GM23338 (cell line): ENCODE measurements at regions not wholly inside any gene's neighbourhood (a gene's known extent, or its start where the extent isn't known, plus 50 kb on each side); places are given as distances from the start of the nearest gene placed in this dataset.

Experiments used
- CREB1 ChIP-seq: fragments of 250-450 bp; sonication (Bioruptor Pico); IDR thresholded peaks from 2 replicates; pipeline ENCODE4 v1.5.0; 2020; ENCODE audit warnings: low read depth, mild to moderate bottlenecking, moderate library complexity
- CTCF ChIP-seq, 2 experiments: fragments of 200-600 bp in 1 of 2; sonication (generic) in 1 of 2; conservative IDR thresholded peaks; 2 replicates each; pipeline versions ENCODE4 v1.5.1 to v1.6.1; 2016 to 2017; ENCODE audit warnings: antibody characterized with exemption in 2 of 2, low read depth in 2 of 2, mild to moderate bottlenecking in 2 of 2, moderate library complexity in 1 of 2
- EZH2 ChIP-seq: fragments of 200-600 bp; sonication (generic); IDR thresholded peaks from one replicate; pipeline ENCODE4 v1.8.0; 2017; ENCODE audit warnings: antibody characterized with exemption, mild to moderate bottlenecking, low read depth; ENCODE audit not compliant: unreplicated experiment
- EZH2phosphoT487 ChIP-seq: fragments of 200-600 bp; sonication (generic); IDR thresholded peaks from one replicate; pipeline ENCODE4 v1.8.1; 2018; ENCODE audit warnings: antibody characterized with exemption; ENCODE audit not compliant: unreplicated experiment
- JUNB ChIP-seq: IDR thresholded peaks from one replicate; pipeline ENCODE4 v1.6.1; 2016; ENCODE audit warnings: antibody characterized with exemption; ENCODE audit not compliant: unreplicated experiment
- NANOG ChIP-seq: IDR thresholded peaks from 2 replicates; pipeline ENCODE4 v1.6.1; 2016; ENCODE audit warnings: antibody characterized with exemption, borderline replicate concordance
- POLR2AphosphoS5 ChIP-seq: IDR thresholded peaks from 2 replicates; pipeline ENCODE4 v1.6.1; 2016; ENCODE audit warnings: antibody characterized with exemption, low read depth
- ZNF114 ChIP-seq: fragments of 250-450 bp; sonication (Bioruptor Pico); IDR thresholded peaks from 2 replicates; pipeline ENCODE4 v1.5.0; 2020; ENCODE audit warnings: mild to moderate bottlenecking, moderate library complexity
- TF ChIP-seq, protein P1 (sequence below): IDR thresholded peaks from one replicate; pipeline ENCODE4 v1.6.1; 2018; ENCODE audit warnings: antibody characterized with exemption; ENCODE audit not compliant: unreplicated experiment

- TF ChIP-seq CTCF (conservative IDR thresholded peaks at IDR 0.05; ENCODE audit: low read depth in 2 of 2) (no peak), POLR2AphosphoS5 (no peak), JUNB (no peak), CREB1 (CRISPR knock-in tag) (no peak), EZH2phosphoT487 (no peak), EZH2 (no peak), ZNF114 (CRISPR knock-in tag) (no peak), NANOG (no peak)
- TF ChIP-seq, protein P1, sequence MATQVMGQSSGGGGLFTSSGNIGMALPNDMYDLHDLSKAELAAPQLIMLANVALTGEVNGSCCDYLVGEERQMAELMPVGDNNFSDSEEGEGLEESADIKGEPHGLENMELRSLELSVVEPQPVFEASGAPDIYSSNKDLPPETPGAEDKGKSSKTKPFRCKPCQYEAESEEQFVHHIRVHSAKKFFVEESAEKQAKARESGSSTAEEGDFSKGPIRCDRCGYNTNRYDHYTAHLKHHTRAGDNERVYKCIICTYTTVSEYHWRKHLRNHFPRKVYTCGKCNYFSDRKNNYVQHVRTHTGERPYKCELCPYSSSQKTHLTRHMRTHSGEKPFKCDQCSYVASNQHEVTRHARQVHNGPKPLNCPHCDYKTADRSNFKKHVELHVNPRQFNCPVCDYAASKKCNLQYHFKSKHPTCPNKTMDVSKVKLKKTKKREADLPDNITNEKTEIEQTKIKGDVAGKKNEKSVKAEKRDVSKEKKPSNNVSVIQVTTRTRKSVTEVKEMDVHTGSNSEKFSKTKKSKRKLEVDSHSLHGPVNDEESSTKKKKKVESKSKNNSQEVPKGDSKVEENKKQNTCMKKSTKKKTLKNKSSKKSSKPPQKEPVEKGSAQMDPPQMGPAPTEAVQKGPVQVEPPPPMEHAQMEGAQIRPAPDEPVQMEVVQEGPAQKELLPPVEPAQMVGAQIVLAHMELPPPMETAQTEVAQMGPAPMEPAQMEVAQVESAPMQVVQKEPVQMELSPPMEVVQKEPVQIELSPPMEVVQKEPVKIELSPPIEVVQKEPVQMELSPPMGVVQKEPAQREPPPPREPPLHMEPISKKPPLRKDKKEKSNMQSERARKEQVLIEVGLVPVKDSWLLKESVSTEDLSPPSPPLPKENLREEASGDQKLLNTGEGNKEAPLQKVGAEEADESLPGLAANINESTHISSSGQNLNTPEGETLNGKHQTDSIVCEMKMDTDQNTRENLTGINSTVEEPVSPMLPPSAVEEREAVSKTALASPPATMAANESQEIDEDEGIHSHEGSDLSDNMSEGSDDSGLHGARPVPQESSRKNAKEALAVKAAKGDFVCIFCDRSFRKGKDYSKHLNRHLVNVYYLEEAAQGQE = no peak
Observed at GRCh38 chr4:11149612-11150259, 279.0 kb downstream of the HS3ST1 start.
